Fibroblast of lung (primary cell): ENCODE measurements at regions not wholly inside any gene's neighbourhood (a gene's known extent, or its start where the extent isn't known, plus 50 kb on each side); places are given as distances from the start of the nearest gene placed in this dataset.

Experiments used
- DNase-seq, 2 donors: peaks; one replicate each; pipeline versions ENCODE4 v3.0.0 to v3.0.0-alpha.2; 2010; ENCODE audit warnings: low read depth in 2 of 2
- H2AFZ ChIP-seq: 2 replicates; pipeline ENCODE4 v1.5.1; 2012; ENCODE audit warnings: low read length, control low read depth, inconsistent platforms
- H3K27ac ChIP-seq: 2 replicates; pipeline ENCODE4 v1.5.1; 2011; ENCODE audit warnings: low read length, control low read depth; ENCODE audit not compliant: insufficient read depth
- H3K27me3 ChIP-seq: 2 replicates; pipeline ENCODE4 v1.5.1; 2011; ENCODE audit warnings: mild to moderate bottlenecking, low read length; ENCODE audit not compliant: control insufficient read depth, insufficient read depth
- H3K36me3 ChIP-seq: 2 replicates; pipeline ENCODE4 v1.5.1; 2011; ENCODE audit warnings: low read length; ENCODE audit not compliant: control insufficient read depth, insufficient read depth
- H3K4me1 ChIP-seq: 2 replicates; pipeline ENCODE4 v1.5.1; 2011; ENCODE audit warnings: low read length; ENCODE audit not compliant: control insufficient read depth, insufficient read depth; ENCODE audit errors: extremely low read depth
- H3K4me2 ChIP-seq: 2 replicates; pipeline ENCODE4 v1.5.1; 2011; ENCODE audit warnings: low read length, control low read depth; ENCODE audit not compliant: insufficient read depth; ENCODE audit errors: extremely low read depth
- H3K4me3 ChIP-seq, 4 experiments: fragments of 200-600 bp in 1 of 4; sonication (generic) in 1 of 4; replicated peaks in 1 of 4; 2 replicates each; pipeline ENCODE4 v1.5.1; 2011 to 2016; ENCODE audit warnings: low read length in 4 of 4, low read depth in 3 of 4, mild to moderate bottlenecking in 3 of 4, control low read depth in 2 of 4, inconsistent platforms in 1 of 4, mixed read lengths in 1 of 4; ENCODE audit not compliant: insufficient read depth in 1 of 4; ENCODE audit errors: control extremely low read depth in 1 of 4
- H3K79me2 ChIP-seq: 2 replicates; pipeline ENCODE4 v1.5.1; 2012; ENCODE audit warnings: mild to moderate bottlenecking, low read length, inconsistent platforms; ENCODE audit not compliant: control insufficient read depth, insufficient read depth
- H3K9ac ChIP-seq: 2 replicates; pipeline ENCODE4 v1.5.1; 2011; ENCODE audit warnings: mild to moderate bottlenecking, low read length, control low read depth; ENCODE audit not compliant: insufficient read depth
- H3K9me3 ChIP-seq: 2 replicates; pipeline ENCODE4 v1.5.1; 2012; ENCODE audit warnings: low read depth, low read length; ENCODE audit not compliant: control insufficient read depth, insufficient read depth
- H4K20me1 ChIP-seq: 2 replicates; pipeline ENCODE4 v1.5.1; 2011; ENCODE audit warnings: low read length; ENCODE audit not compliant: control insufficient read depth, insufficient read depth; ENCODE audit errors: extremely low read depth
- EZH2 ChIP-seq: IDR thresholded peaks from 2 replicates; pipeline ENCODE4 v1.5.1; 2012; ENCODE audit warnings: low read length, control low read depth, mild to moderate bottlenecking; ENCODE audit errors: missing control alignments
- TF ChIP-seq, protein P1 (sequence below), 2 donors: IDR thresholded peaks in 1 of 2; conservative IDR thresholded peaks in 1 of 2; 1 replicate in 1 of 2; 2 replicates in 1 of 2; pipeline ENCODE4 v1.5.1; 2011 to 2012; ENCODE audit warnings: low read length in 2 of 2, control low read depth in 1 of 2, inconsistent platforms in 1 of 2, low read depth in 1 of 2, mild to moderate bottlenecking in 1 of 2

DNA sequence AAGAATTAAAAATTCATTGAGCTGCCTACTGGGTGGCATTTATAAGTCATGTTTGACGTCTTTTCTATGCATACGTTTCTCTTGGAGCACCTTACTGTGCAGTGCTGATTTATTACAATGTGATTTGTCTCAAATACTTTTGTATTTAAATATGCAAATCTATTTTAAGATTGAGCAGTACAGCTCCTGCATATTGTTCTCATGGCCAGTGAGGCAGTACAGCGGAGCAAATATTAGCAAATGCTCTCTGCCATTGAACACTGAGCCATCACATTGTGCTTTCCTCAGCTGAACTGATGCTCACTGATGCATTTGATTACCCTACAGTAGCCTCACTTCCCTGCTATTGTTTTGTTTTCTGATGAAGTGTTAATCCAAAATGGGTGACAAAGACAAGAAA lies 149.6 kb downstream of the HTR1A start:
- no peaks in the 10 kb centered on the region for H3K79me2 ChIP-seq
- H3K4me1 ChIP-seq, result no peaks in the 10 kb centered on the region
- no peak overlapping the region for H3K4me2 ChIP-seq
- TF ChIP-seq EZH2, result no peak
- TF ChIP-seq, protein P1, sequence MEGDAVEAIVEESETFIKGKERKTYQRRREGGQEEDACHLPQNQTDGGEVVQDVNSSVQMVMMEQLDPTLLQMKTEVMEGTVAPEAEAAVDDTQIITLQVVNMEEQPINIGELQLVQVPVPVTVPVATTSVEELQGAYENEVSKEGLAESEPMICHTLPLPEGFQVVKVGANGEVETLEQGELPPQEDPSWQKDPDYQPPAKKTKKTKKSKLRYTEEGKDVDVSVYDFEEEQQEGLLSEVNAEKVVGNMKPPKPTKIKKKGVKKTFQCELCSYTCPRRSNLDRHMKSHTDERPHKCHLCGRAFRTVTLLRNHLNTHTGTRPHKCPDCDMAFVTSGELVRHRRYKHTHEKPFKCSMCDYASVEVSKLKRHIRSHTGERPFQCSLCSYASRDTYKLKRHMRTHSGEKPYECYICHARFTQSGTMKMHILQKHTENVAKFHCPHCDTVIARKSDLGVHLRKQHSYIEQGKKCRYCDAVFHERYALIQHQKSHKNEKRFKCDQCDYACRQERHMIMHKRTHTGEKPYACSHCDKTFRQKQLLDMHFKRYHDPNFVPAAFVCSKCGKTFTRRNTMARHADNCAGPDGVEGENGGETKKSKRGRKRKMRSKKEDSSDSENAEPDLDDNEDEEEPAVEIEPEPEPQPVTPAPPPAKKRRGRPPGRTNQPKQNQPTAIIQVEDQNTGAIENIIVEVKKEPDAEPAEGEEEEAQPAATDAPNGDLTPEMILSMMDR (conservative IDR thresholded peaks at IDR 0.05 in 1 of 2, IDR thresholded peaks at IDR 0.05 in 1 of 2; ENCODE audit: low read depth in 1 of 2, low read length in 2 of 2), result no peak
- no peaks in the 10 kb centered on the region for H3K36me3 ChIP-seq
- no peak overlapping the region for H3K9ac ChIP-seq
- no peaks in the 10 kb centered on the region for H3K9me3 ChIP-seq
- H4K20me1 ChIP-seq, result no peaks in the 10 kb centered on the region
- H3K27ac ChIP-seq, result no peak overlapping the region
- no peak overlapping the region for H2AFZ ChIP-seq
- no peak for DNase-seq
- no peak overlapping the region for H3K4me3 ChIP-seq
- H3K27me3 ChIP-seq, result no peaks in the 10 kb centered on the region

DNA sequence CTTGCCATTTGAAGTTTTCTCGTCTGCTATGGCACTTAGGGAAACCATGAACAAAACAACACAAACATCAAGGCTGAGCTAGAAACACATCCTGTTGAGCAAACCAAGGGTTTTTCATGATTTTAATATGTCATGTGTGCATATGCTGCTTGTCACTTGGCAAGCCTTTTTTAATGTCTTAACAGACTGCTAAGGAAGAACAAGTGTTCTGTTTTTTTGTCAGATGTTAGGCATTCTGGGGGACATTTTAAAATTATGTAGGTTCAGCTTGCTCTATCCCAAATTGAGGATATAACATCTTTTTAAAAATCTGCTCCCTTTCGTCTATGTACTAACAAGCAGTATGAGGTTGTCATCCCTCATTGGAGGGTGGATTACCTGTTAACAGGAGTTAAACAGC lies 150.3 kb downstream of the HTR1A start:
- Histone ChIP-seq H3K4me3 (no peak overlapping the region), H3K9ac (no peak overlapping the region), H3K27me3 (no peaks in the 10 kb centered on the region), H3K79me2 (no peaks in the 10 kb centered on the region), H4K20me1 (no peaks in the 10 kb centered on the region), H3K4me2 (no peak overlapping the region), H2AFZ (no peak overlapping the region), H3K9me3 (no peaks in the 10 kb centered on the region), H3K4me1 (no peaks in the 10 kb centered on the region), H3K27ac (no peak overlapping the region), H3K36me3 (no peaks in the 10 kb centered on the region)
- TF ChIP-seq, protein P1 (conservative IDR thresholded peaks at IDR 0.05 in 1 of 2, IDR thresholded peaks at IDR 0.05 in 1 of 2; ENCODE audit: low read depth in 1 of 2, low read length in 2 of 2), result no peak
- TF ChIP-seq EZH2, result no peak
- DNase-seq, result no peak

DNA sequence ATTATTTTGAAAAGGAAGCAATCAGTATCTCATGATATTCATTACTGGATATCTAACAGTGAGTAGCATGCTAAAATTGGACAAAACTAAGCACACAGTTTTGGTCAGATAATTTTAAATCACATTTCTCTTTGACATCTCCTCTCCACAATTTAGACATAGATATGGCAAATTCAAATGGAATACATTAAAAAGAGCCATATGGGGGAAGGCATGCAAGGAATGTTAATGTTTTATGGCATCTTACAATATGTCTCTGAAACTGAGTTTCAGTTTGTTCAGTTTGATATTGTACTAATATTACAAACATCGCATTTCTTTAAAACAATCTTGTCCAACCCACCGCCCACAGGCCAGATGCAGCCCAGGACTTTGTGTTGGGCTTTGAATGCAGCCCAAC lies 151.0 kb downstream of the HTR1A start:
- Histone ChIP-seq H3K9me3 (no peaks in the 10 kb centered on the region), H2AFZ (no peak overlapping the region), H3K4me3 (no peak overlapping the region), H3K27me3 (no peaks in the 10 kb centered on the region), H3K36me3 (no peaks in the 10 kb centered on the region), H3K27ac (no peak overlapping the region), H4K20me1 (no peaks in the 10 kb centered on the region), H3K4me2 (no peak overlapping the region), H3K79me2 (no peaks in the 10 kb centered on the region), H3K4me1 (no peaks in the 10 kb centered on the region), H3K9ac (no peak overlapping the region)
- no peak for DNase-seq
- TF ChIP-seq, protein P1 (conservative IDR thresholded peaks at IDR 0.05 in 1 of 2, IDR thresholded peaks at IDR 0.05 in 1 of 2; ENCODE audit: low read depth in 1 of 2, low read length in 2 of 2), result no peak
- TF ChIP-seq EZH2, result no peak
